ENCODE measurements at regions not wholly inside any gene's neighbourhood (a gene's known extent, or its start where the extent isn't known, plus 50 kb on each side); places are given as distances from the start of the nearest gene placed in this dataset.

DNA sequence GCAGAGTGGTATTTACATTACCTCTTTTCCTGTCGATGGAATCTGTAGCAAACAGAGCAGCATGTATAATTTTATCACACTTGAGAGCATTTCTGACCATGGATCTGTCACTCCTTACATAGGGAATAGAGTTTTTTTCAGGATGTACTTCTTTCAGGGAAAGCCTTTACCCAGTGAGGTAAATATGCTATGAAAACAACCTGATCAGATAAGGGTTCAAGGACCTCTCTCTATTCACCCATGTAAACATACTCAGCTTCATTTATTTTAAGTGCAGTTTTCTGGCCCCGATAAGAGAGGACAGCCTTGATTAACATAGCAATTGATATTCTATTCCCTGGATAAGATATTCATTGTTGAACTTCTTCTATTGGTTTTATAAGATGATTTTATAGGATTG lies 87.3 kb upstream of the ESX1 start:
- TF ChIP-seq, protein P1, sequence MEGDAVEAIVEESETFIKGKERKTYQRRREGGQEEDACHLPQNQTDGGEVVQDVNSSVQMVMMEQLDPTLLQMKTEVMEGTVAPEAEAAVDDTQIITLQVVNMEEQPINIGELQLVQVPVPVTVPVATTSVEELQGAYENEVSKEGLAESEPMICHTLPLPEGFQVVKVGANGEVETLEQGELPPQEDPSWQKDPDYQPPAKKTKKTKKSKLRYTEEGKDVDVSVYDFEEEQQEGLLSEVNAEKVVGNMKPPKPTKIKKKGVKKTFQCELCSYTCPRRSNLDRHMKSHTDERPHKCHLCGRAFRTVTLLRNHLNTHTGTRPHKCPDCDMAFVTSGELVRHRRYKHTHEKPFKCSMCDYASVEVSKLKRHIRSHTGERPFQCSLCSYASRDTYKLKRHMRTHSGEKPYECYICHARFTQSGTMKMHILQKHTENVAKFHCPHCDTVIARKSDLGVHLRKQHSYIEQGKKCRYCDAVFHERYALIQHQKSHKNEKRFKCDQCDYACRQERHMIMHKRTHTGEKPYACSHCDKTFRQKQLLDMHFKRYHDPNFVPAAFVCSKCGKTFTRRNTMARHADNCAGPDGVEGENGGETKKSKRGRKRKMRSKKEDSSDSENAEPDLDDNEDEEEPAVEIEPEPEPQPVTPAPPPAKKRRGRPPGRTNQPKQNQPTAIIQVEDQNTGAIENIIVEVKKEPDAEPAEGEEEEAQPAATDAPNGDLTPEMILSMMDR (IDR thresholded peaks at IDR 0.05; ENCODE audit: insufficient read depth, low read depth, low read length): no peak
- TF ChIP-seq EZH2 (IDR thresholded peaks at IDR 0.05; ENCODE audit: insufficient read depth, low read length): no peak
